Neural cell (in vitro differentiated cells): ENCODE measurements at regions not wholly inside any gene's neighbourhood (a gene's known extent, or its start where the extent isn't known, plus 50 kb on each side); places are given as distances from the start of the nearest gene placed in this dataset.

Source experiments
- H2AFZ ChIP-seq: fragments of 200-600, 300-800 bp; sonication (generic), shearing (Covaris generic); 2 replicates; pipeline ENCODE4 v1.6.0; 2014; ENCODE audit warnings: low read depth, mild to moderate bottlenecking, antibody characterized with exemption, low read length, moderate library complexity
- H3F3A ChIP-seq: fragments of 200-600 bp; shearing (Covaris generic); 2 replicates; pipeline ENCODE4 v1.6.1; 2016; ENCODE audit warnings: mild to moderate bottlenecking, moderate library complexity, mixed read lengths, antibody characterized with exemption, low read length; ENCODE audit not compliant: insufficient read depth, poor library complexity, severe bottlenecking
- H3K27ac ChIP-seq: fragments of 200-600, 300-800 bp; sonication (generic), shearing (Covaris generic); 2 replicates; pipeline ENCODE4 v1.5.1; 2014; ENCODE audit warnings: mild to moderate bottlenecking, low read length, moderate library complexity
- H3K27me3 ChIP-seq: fragments of 300-800, 200-600 bp; sonication (generic), shearing (Covaris generic); 2 replicates; pipeline ENCODE4 v1.6.0; 2014; ENCODE audit warnings: mild to moderate bottlenecking, low read depth, low read length, moderate library complexity; ENCODE audit not compliant: insufficient read depth
- H3K36me3 ChIP-seq: fragments of 300-800, 200-600 bp; sonication (generic), shearing (Covaris generic); 2 replicates; pipeline ENCODE4 v1.5.1; 2014; ENCODE audit warnings: mild to moderate bottlenecking, antibody characterized with exemption, low read length, moderate library complexity; ENCODE audit not compliant: insufficient read depth
- H3K4me2 ChIP-seq: fragments of 300-800, 200-600 bp; sonication (generic), shearing (Covaris generic); 2 replicates; pipeline ENCODE4 v1.6.0; 2014; ENCODE audit warnings: mild to moderate bottlenecking, low read length
- H3K4me3 ChIP-seq: fragments of 300-800, 200-600 bp; sonication (generic), shearing (Covaris generic); 2 replicates; pipeline ENCODE4 v1.5.1; 2014; ENCODE audit warnings: mild to moderate bottlenecking, low read length, moderate library complexity
- H3K79me2 ChIP-seq: fragments of 200-600 bp; shearing (Covaris generic); replicated peaks from 2 replicates; pipeline ENCODE4 v1.6.0; 2014; ENCODE audit warnings: mild to moderate bottlenecking, low read length, moderate library complexity; ENCODE audit not compliant: insufficient read depth
- H3K9ac ChIP-seq: fragments of 300-800, 200-600 bp; sonication (generic), shearing (Covaris generic); 2 replicates; pipeline ENCODE4 v1.6.1; 2016; ENCODE audit warnings: mild to moderate bottlenecking, low read length, mixed read lengths
- H3K9me2 ChIP-seq: fragments of 200-600 bp; shearing (Covaris generic); 2 replicates; pipeline ENCODE4 v1.6.1; 2016; ENCODE audit warnings: mild to moderate bottlenecking, low read length, mixed read lengths; ENCODE audit not compliant: insufficient read depth
- H3K9me3 ChIP-seq: fragments of 200-600, 300-800 bp; sonication (generic), shearing (Covaris generic); 2 replicates; pipeline ENCODE4 v1.6.1; 2016; ENCODE audit warnings: mild to moderate bottlenecking, mixed run types, low read length, moderate library complexity, mixed read lengths
- H4K20me1 ChIP-seq: fragments of 200-600 bp; shearing (Covaris generic); 2 replicates; pipeline ENCODE4 v1.6.1; 2016; ENCODE audit warnings: mild to moderate bottlenecking, mixed run types; ENCODE audit not compliant: insufficient read depth
- CTCF ChIP-seq: fragments of 450-650 bp; IDR thresholded peaks from 2 replicates; pipeline ENCODE4 v1.5.1; 2014; ENCODE audit warnings: antibody characterized with exemption, mild to moderate bottlenecking, moderate library complexity; ENCODE audit not compliant: poor library complexity, severe bottlenecking
- EP300 ChIP-seq: fragments of 450-650 bp; conservative IDR thresholded peaks from 2 replicates; pipeline ENCODE4 v1.6.1; 2014; ENCODE audit warnings: antibody characterized with exemption, mild to moderate bottlenecking, moderate library complexity; ENCODE audit not compliant: poor library complexity, severe bottlenecking
- EZH2 ChIP-seq: fragments of 200-600, 300-800 bp; shearing (Covaris generic), sonication (generic); IDR thresholded peaks from 2 replicates; pipeline ENCODE4 v1.6.1; 2014; ENCODE audit warnings: antibody characterized with exemption, low read length, borderline replicate concordance, mild to moderate bottlenecking; ENCODE audit not compliant: insufficient read depth, poor library complexity, severe bottlenecking
- MXI1 ChIP-seq: fragments of 450-650 bp; conservative IDR thresholded peaks from 2 replicates; pipeline ENCODE4 v1.6.1; 2014; ENCODE audit warnings: antibody characterized with exemption, mild to moderate bottlenecking; ENCODE audit not compliant: poor library complexity, severe bottlenecking
- POLR2AphosphoS5 ChIP-seq: IDR thresholded peaks from 2 replicates; pipeline ENCODE4 v1.6.1; 2012
- RAD21 ChIP-seq: fragments of 450-650 bp; conservative IDR thresholded peaks from 2 replicates; pipeline ENCODE4 v1.6.1; 2014; ENCODE audit warnings: antibody characterized with exemption, mild to moderate bottlenecking, moderate library complexity
- REST ChIP-seq: IDR thresholded peaks from 2 replicates; pipeline ENCODE4 v1.6.1; 2012; ENCODE audit warnings: borderline replicate concordance
- SMC3 ChIP-seq: fragments of 450-650 bp; conservative IDR thresholded peaks from 2 replicates; pipeline ENCODE4 v1.6.1; 2014; ENCODE audit warnings: antibody characterized with exemption, mild to moderate bottlenecking, moderate library complexity; ENCODE audit not compliant: poor library complexity
- TAF1 ChIP-seq: IDR thresholded peaks from 2 replicates; pipeline ENCODE4 v1.6.1; 2012; ENCODE audit warnings: low read depth

- Histone ChIP-seq H2AFZ (no peak overlapping the region), H3K79me2 (no peaks in the 10 kb centered on the region), H3K4me2 (no peak overlapping the region), H3K4me3 (no peak overlapping the region), H3K27ac (no peak overlapping the region), H3K9me3 (no peaks in the 10 kb centered on the region), H4K20me1 (no peaks in the 10 kb centered on the region), H3K9me2 (no peaks in the 10 kb centered on the region), H3K9ac (no peak overlapping the region), H3F3A (no peaks in the 10 kb centered on the region), H3K27me3 (no peaks in the 10 kb centered on the region), H3K36me3 (no peaks in the 10 kb centered on the region)
- TF ChIP-seq REST = no peak
- TF ChIP-seq RAD21 = no peak
- no peak for TF ChIP-seq CTCF
- no peak for TF ChIP-seq MXI1
- no peak for TF ChIP-seq EP300
- no peak for TF ChIP-seq POLR2AphosphoS5
- no peak for TF ChIP-seq TAF1
- TF ChIP-seq EZH2 = no peak
- no peak for TF ChIP-seq SMC3
Measured at GRCh38 chr9:31078175-31078574, 1306.3 kb upstream of the ACO1 start.

GRCh38 chr9:31084350-31084749 lies 1300.1 kb upstream of the ACO1 start:
- H4K20me1 ChIP-seq = no peaks in the 10 kb centered on the region
- TF ChIP-seq POLR2AphosphoS5 (no peak), MXI1 (no peak), RAD21 (no peak), SMC3 (no peak), TAF1 (no peak), REST (no peak), CTCF (no peak), EP300 (no peak)
- H3K27ac ChIP-seq = no peak overlapping the region
- H3K79me2 ChIP-seq = no peaks in the 10 kb centered on the region
- H3K9ac ChIP-seq = no peak overlapping the region
- no peak overlapping the region for H2AFZ ChIP-seq
- no peaks in the 10 kb centered on the region for H3K36me3 ChIP-seq
- H3K4me3 ChIP-seq = no peak overlapping the region
- no peaks in the 10 kb centered on the region for H3K27me3 ChIP-seq
- H3K4me2 ChIP-seq = no peak overlapping the region
- no peaks in the 10 kb centered on the region for H3K9me3 ChIP-seq
- no peaks in the 10 kb centered on the region for H3K9me2 ChIP-seq
- no peaks in the 10 kb centered on the region for H3F3A ChIP-seq
